GM10248 (cell line): ENCODE measurements at regions not wholly inside any gene's neighbourhood (a gene's known extent, or its start where the extent isn't known, plus 50 kb on each side); places are given as distances from the start of the nearest gene placed in this dataset.

ENCODE experiments used
- CTCF ChIA-PET: fragments of 300-600 bp; sonication (Branson Sonifier 250); formaldehyde crosslinking; extraction: SDS; loops from one replicate; lab custom pipeline; 2021; ENCODE audit warnings: antibody characterized with exemption; lab: Yijun Ruan, JAX
- POLR2A ChIA-PET: fragments of 350-650 bp; sonication (Branson Sonifier 250); formaldehyde crosslinking; extraction: SDS; loops from one replicate; lab custom pipeline; 2020; ENCODE audit warnings: antibody characterized with exemption; lab: Yijun Ruan, JAX
- DNase-seq: peaks from one replicate; pipeline ENCODE4 v3.0.0; 2012; ENCODE audit errors: extremely low spot score
- CTCF ChIP-seq: IDR thresholded peaks from 2 replicates; pipeline ENCODE4 v1.5.1; 2012; ENCODE audit warnings: mild to moderate bottlenecking, low read depth; ENCODE audit errors: extremely low read depth, missing control alignments, control extremely low read depth

- ChIA-PET POLR2A (no interaction called here), CTCF (interaction anchor here (1.3 to 1.8 kb wide), 2 partner anchors 171 kb away, joined by 4 read pairs; no protein-coding TSS in a partner anchor)
- no peak for DNase-seq
- no peak for TF ChIP-seq CTCF
Observed at GRCh38 chr7:33761449-33762080, 143.8 kb upstream of the BMPER start.

GRCh38 chr7:33762151-33762910, 143.0 kb upstream of the BMPER start:
- CTCF ChIA-PET = interaction anchor here (1.8 kb wide), 1 partner anchor 171 kb away, joined by 4 read pairs; no protein-coding TSS in a partner anchor

GRCh38 chr7:33762911-33763306, 142.4 kb upstream of the BMPER start:
- CTCF ChIA-PET = interaction anchor here (1.8 kb wide), 1 partner anchor 170 kb away, joined by 4 read pairs; no protein-coding TSS in a partner anchor
- DNase-seq = no peak
- TF ChIP-seq CTCF = no peak
- POLR2A ChIA-PET = no interaction called here

More at GRCh38 chr7:33762151-33762910, 143.0 kb upstream of the BMPER start:
- POLR2A ChIA-PET = no interaction called here
- no peak for TF ChIP-seq CTCF
- no peak for DNase-seq

GRCh38 chr7:33764752-33765451, 140.4 kb upstream of the BMPER start:
- ChIA-PET CTCF (no interaction called here), POLR2A (no interaction called here)
- no peak for DNase-seq
- TF ChIP-seq CTCF = no peak

- ChIA-PET CTCF (no interaction called here), POLR2A (no interaction called here)
- no peak for TF ChIP-seq CTCF
- DNase-seq = no peak
Observed at GRCh38 chr7:33766405-33766804, 138.9 kb upstream of the BMPER start.

- no peak for DNase-seq
- ChIA-PET POLR2A (no interaction called here), CTCF (interaction anchor here (0.7 to 1.9 kb wide), 3 partner anchors 8 to 125 kb away, joined by 3 to 5 read pairs (median 3); no protein-coding TSS in a partner anchor)
- no peak for TF ChIP-seq CTCF
Observed at GRCh38 chr7:33769930-33770329, 135.4 kb upstream of the BMPER start.
